Activated T-helper 2 cell treated with anti-CD3 and anti-CD28 coated beads, Interferon-gamma antibody, Interleukin-2, Interleukin-4, amounts not matched to agents 10 μg/mL and 5 μg/mL and 100 μg/mL, durations not matched to agents 14 hours and 24 hours and 36 hours (primary cell): ENCODE measurements at regions not wholly inside any gene's neighbourhood (a gene's known extent, or its start where the extent isn't known, plus 50 kb on each side); places are given as distances from the start of the nearest gene placed in this dataset.
"Not testable (repeated sequence)": the region's sequence is repeated elsewhere in the genome, so short reads cannot be mapped to it uniquely, and the experiment has no call there.

ENCODE experiments used
- DNase-seq: peaks from one replicate; pipeline ENCODE4 v3.0.0; 2021; ENCODE audit warnings: low spot score
- H3K27ac Mint-ChIP-seq: one replicate; pipeline ENCODE4 v1.8.0; 2021; ENCODE audit warnings: mixed read lengths
- H3K27me3 Mint-ChIP-seq: one replicate; pipeline ENCODE4 v1.8.0; 2021; ENCODE audit warnings: low read depth, mixed read lengths
- H3K36me3 Mint-ChIP-seq: one replicate; pipeline ENCODE4 v1.8.0; 2021; ENCODE audit warnings: low read depth, mixed read lengths
- H3K4me1 Mint-ChIP-seq: one replicate; pipeline ENCODE4 v1.8.0; 2021; ENCODE audit warnings: low read depth, mixed read lengths
- H3K4me3 Mint-ChIP-seq: one replicate; pipeline ENCODE4 v1.8.0; 2021; ENCODE audit warnings: low read depth, mild to moderate bottlenecking, moderate library complexity, mixed read lengths
- H3K9me3 Mint-ChIP-seq: one replicate; pipeline ENCODE4 v1.8.0; 2021; ENCODE audit warnings: mixed read lengths
- intact Hi-C: fragments of 100-400 bp; cut with micrococcal nuclease; formaldehyde crosslinking; loops from one replicate; pipeline ENCODE4 v1.15.1; 2023

DNA sequence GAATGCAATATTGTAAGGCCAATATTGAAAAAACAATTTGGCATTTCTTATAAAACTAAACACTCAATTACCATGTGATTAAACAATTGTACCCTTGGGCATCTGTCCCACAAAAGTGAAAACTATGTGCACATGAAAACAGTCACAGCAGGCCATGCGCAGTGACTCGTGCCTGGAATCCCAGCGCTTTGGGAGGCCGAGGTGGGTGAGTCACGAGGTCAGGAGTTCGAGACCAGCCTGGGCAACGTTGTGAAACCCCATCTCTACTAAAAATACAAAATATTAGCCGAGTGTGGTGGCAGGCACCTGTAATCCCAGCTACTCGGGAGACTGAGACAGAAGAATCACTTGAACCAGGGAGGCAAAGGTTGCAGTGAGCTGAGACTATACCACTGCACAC lies 343.7 kb downstream of the DMRTA1 start:
- Mint-ChIP-seq H3K9me3 (peaks cover 36% of the 10 kb centered on the region), H3K36me3 (no peaks in the 10 kb centered on the region), H3K4me1 (no peaks in the 10 kb centered on the region), H3K27me3 (no peaks in the 10 kb centered on the region), H3K27ac (no peak overlapping the region), H3K4me3 (no peak overlapping the region)
- intact Hi-C loops = no loop called here
- DNase-seq = no peak

DNA sequence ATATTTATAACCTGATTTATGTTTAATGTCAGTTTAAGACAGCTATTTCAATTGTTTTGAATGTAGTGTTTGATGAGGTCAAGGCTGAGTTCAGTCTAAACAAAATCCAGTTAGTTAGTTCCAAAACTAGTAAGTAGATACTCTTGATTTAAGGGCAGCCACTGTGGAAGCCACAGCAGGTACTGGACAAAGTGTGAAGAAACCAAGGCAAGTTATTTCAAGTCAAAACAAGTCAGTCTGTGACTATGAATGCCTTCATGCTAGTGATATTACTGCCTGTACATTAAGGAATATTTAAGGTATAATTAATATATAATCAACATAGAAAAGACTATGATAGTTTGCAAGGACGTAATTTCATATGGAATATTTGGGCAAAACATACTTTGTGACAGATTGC lies 362.3 kb downstream of the DMRTA1 start:
- intact Hi-C loops = no loop called here
- H3K4me3 Mint-ChIP-seq = no peak overlapping the region
- DNase-seq = no peak
- H3K9me3 Mint-ChIP-seq = peaks cover 9% of the 10 kb centered on the region
- no peak overlapping the region for H3K27ac Mint-ChIP-seq
- no peaks in the 10 kb centered on the region for H3K27me3 Mint-ChIP-seq
- H3K4me1 Mint-ChIP-seq = no peaks in the 10 kb centered on the region
- H3K36me3 Mint-ChIP-seq = no peaks in the 10 kb centered on the region

DNA sequence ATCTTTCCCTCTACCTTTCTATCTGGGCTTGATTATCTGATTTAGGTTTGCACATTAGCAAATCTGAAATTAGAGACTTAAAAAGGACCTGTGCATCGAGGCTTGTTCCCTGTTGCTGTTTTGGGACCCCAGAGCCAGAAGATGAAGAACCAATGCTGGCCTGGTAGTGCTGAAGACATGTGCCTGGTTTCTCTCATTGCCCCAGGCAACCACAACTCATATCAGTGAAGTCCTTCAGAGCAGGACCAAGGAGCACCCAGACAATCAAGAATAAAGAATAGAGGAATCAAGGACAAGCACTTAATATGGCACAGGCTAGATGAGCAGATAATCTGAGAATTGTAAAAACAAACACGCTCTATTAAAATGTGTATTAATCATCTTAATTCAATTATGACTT lies 362.7 kb downstream of the DMRTA1 start:
- Mint-ChIP-seq H3K4me3 (no peak overlapping the region), H3K36me3 (no peaks in the 10 kb centered on the region), H3K27ac (no peak overlapping the region), H3K9me3 (peaks cover 8% of the 10 kb centered on the region), H3K4me1 (no peaks in the 10 kb centered on the region), H3K27me3 (no peaks in the 10 kb centered on the region)
- intact Hi-C loops = no loop called here
- DNase-seq = no peak

DNA sequence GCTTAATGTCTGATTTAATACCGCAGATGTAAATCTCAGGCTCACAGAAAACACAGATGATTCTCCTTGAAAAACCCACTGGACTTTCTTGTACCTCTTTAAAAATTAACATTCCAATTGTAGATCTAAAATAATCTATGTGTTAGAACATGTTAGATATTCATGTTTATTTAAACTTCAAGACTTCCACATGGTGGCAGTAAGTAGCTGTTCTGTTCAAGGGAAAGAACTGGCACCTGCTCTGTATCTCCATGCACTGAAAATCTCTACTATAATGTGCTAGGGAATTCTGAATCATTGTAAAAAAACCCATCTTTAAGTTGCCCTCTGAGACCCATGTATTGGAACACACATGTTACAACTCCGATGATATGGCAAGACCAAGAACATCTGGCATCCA lies 366.9 kb downstream of the DMRTA1 start:
- intact Hi-C loops = no loop called here
- H3K9me3 Mint-ChIP-seq = peaks cover 4% of the 10 kb centered on the region
- no peaks in the 10 kb centered on the region for H3K27me3 Mint-ChIP-seq
- no peak for DNase-seq
- no peaks in the 10 kb centered on the region for H3K4me1 Mint-ChIP-seq
- no peaks in the 10 kb centered on the region for H3K36me3 Mint-ChIP-seq
- H3K4me3 Mint-ChIP-seq = no peak overlapping the region
- H3K27ac Mint-ChIP-seq = no peak overlapping the region

DNA sequence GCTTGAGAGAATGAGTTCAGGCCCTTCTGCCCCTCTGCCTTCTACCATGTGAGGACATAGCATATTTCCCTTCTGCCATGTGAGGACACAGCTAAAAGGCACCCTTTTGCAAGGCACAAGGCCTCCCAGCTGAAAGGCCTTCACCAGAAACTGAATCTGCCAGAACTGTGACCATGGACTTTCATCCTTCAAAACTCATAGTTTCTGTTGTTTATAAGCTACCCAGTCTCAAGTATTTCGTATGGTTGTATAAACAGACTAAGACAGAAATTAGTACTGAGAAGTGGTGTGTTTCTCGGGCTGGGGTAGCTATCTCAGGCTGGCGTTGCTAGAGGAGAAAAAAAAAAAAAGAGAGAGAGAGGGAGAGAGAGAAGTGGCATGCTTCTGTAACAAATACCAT lies 368.6 kb downstream of the DMRTA1 start:
- no peaks in the 10 kb centered on the region for H3K36me3 Mint-ChIP-seq
- H3K4me3 Mint-ChIP-seq = no peak overlapping the region
- H3K4me1 Mint-ChIP-seq = no peaks in the 10 kb centered on the region
- H3K9me3 Mint-ChIP-seq = peaks cover 13% of the 10 kb centered on the region
- no peaks in the 10 kb centered on the region for H3K27me3 Mint-ChIP-seq
- DNase-seq = no peak
- intact Hi-C loops = no loop called here
- no peak overlapping the region for H3K27ac Mint-ChIP-seq

DNA sequence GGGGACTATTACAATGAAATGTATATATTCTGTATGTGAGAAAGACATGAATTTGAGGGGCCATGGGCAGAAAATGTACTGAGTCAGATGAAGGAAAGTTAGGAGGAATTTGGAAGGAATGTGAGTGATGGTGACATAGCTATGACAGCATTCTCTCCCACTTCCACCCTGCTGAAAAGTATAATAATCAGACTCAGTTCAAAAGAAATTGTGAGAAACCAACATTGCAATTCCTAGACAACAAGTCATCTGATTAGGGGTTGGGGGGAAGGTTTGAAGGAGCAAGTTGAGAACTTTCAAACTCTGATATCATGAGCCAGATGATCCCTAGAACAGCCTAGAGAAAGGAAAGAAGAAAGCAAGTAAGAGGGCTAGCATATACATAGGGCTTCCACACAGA lies 370.6 kb downstream of the DMRTA1 start:
- no peaks in the 10 kb centered on the region for H3K27me3 Mint-ChIP-seq
- no peaks in the 10 kb centered on the region for H3K36me3 Mint-ChIP-seq
- no peak overlapping the region for H3K27ac Mint-ChIP-seq
- no peak overlapping the region for H3K4me3 Mint-ChIP-seq
- H3K4me1 Mint-ChIP-seq = no peaks in the 10 kb centered on the region
- intact Hi-C loops = no loop called here
- no peak for DNase-seq
- H3K9me3 Mint-ChIP-seq = peaks cover 17% of the 10 kb centered on the region

DNA sequence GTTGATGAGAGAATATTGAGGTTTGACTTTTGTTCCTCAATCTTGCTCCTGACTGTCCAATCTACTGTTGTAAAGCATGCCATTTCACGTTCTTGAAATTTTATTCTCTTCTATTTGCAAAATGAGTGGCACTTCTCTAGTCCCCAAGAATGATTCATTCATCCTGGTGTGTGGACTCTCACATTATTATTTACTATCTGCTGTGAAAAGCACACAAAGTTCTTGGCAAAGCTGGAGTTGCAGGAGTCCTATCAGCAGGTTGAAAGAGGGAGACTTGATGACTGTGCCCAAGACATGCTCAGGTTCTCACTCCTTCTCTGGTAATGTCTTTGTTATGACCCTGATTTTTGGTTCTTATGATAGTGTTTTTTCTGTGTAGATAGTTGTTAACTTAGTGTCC lies 382.6 kb downstream of the DMRTA1 start:
- H3K9me3 Mint-ChIP-seq = peaks cover 18% of the 10 kb centered on the region
- no peaks in the 10 kb centered on the region for H3K27me3 Mint-ChIP-seq
- no peaks in the 10 kb centered on the region for H3K4me1 Mint-ChIP-seq
- no peak overlapping the region for H3K4me3 Mint-ChIP-seq
- H3K27ac Mint-ChIP-seq = no peak overlapping the region
- H3K36me3 Mint-ChIP-seq = no peaks in the 10 kb centered on the region
- intact Hi-C loops = no loop called here
- no peak for DNase-seq

DNA sequence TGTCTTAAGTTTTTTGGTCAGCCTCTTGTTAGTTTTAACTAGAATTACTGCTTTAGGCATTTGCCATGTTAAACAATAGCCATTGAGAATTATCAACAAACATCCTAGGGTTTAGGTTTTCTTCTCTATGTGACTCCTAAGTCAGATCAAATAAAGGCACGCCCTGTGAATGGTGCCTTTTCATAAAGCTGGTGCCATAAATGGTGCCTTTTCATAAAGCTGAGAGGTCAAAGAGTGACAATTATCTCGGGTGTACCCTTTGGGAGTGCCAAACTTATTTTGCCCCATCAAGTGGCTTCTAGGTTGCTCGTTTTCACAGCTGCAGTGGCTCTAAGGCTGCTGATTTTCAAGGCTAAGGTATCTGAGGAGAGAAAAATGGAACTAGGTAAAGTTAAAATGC lies 391.6 kb downstream of the DMRTA1 start:
- Mint-ChIP-seq H3K4me3 (no peak overlapping the region), H3K4me1 (no peaks in the 10 kb centered on the region), H3K27ac (no peak overlapping the region), H3K9me3 (peaks cover 25% of the 10 kb centered on the region), H3K36me3 (no peaks in the 10 kb centered on the region), H3K27me3 (no peaks in the 10 kb centered on the region)
- DNase-seq = no peak
- intact Hi-C loops = no loop called here

DNA sequence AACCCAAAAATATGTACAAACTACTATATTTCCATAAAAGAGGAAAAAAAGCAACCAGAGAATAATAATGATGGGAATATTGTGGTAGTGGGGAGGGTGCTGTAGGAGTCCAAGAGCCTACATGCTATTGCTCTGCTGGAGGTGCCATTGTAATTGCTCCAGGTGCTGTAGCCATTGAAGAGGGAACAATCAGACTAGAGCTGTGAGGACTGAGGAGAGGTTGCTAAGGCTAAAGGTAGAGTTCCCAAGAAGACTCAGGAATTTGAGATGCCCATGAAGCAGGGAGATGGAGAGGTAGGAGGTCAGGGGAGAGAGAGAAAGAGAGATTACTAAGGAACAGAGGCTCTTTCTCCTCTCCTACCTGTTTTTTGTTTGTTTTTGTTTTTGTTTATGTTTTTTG lies 394.0 kb downstream of the DMRTA1 start:
- H3K9me3 Mint-ChIP-seq = peaks cover 31% of the 10 kb centered on the region
- no peaks in the 10 kb centered on the region for H3K36me3 Mint-ChIP-seq
- no peak for DNase-seq
- H3K27ac Mint-ChIP-seq = no peak overlapping the region
- no peaks in the 10 kb centered on the region for H3K27me3 Mint-ChIP-seq
- no peaks in the 10 kb centered on the region for H3K4me1 Mint-ChIP-seq
- intact Hi-C loops = no loop called here
- H3K4me3 Mint-ChIP-seq = no peak overlapping the region

DNA sequence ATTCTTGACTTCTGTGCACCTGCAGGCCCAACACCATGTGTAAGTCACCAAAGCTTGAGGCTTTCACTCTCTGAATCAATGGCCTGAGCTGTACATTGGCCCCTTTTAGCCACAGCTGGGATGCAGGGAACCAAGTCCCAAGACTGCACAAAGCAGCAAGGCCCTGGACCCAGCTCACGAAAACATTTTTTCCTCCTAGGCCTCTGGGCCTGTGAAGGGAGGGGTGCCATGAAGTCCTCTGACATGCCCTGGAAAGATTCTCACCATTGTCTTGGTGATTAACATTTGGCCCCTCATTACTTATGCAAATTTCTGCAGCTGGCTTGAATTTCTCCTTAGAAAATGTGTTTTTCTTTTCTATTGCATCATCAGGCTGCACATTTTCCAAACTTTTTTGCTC lies 398.6 kb downstream of the DMRTA1 start:
- peaks cover 60% of the 10 kb centered on the region for H3K9me3 Mint-ChIP-seq
- intact Hi-C loops, DNase-seq, H3K4me3 Mint-ChIP-seq, H3K4me1 Mint-ChIP-seq, H3K36me3 Mint-ChIP-seq, H3K27ac Mint-ChIP-seq, H3K27me3 Mint-ChIP-seq: not testable (repeated sequence)

DNA sequence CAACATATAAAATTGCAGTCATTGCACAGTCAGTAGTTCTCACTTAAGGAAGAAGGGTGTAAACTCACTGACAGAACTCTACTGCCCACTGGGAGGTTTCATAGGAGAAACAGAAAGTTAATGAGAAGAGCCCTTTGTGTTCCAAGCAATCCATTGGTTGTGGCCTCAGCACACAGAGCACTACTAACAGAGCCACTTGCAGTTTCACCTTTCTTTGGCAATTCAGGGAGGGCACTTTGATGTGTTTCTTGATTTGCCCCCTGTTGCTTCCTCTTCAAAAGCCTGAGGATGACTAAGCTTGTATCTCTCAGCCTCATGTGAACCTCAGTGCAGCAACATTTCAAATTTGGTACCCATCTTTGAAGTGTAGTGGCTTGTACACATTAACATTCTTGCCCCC lies 409.4 kb downstream of the DMRTA1 start:
- H3K27ac Mint-ChIP-seq = no peak overlapping the region
- H3K27me3 Mint-ChIP-seq = no peaks in the 10 kb centered on the region
- H3K36me3 Mint-ChIP-seq = no peaks in the 10 kb centered on the region
- DNase-seq = no peak
- peaks cover 45% of the 10 kb centered on the region for H3K9me3 Mint-ChIP-seq
- no peaks in the 10 kb centered on the region for H3K4me1 Mint-ChIP-seq
- intact Hi-C loops = no loop called here
- H3K4me3 Mint-ChIP-seq = no peak overlapping the region

DNA sequence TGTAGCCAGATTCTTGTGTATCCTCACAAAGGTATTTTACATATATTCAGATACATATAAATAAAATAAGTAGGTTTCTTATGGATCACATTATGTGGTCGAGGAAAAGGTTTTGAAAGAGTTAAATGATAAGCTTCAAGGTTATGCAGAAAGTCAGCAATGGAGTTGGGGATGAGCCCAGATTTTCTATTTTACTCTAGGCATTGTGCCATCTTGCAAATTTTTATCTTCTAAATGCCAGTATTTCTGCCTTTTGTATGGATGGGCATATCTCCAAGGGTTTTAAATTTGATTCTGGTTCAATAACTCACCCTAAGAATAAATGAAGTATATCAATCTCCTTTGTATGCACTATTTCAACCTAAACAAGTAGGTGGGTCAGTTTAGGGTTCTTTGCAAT lies 410.7 kb downstream of the DMRTA1 start:
- no peaks in the 10 kb centered on the region for H3K36me3 Mint-ChIP-seq
- no peak overlapping the region for H3K27ac Mint-ChIP-seq
- no peaks in the 10 kb centered on the region for H3K27me3 Mint-ChIP-seq
- peaks cover 49% of the 10 kb centered on the region for H3K9me3 Mint-ChIP-seq
- no peak overlapping the region for H3K4me3 Mint-ChIP-seq
- intact Hi-C loops = no loop called here
- DNase-seq = no peak
- no peaks in the 10 kb centered on the region for H3K4me1 Mint-ChIP-seq

DNA sequence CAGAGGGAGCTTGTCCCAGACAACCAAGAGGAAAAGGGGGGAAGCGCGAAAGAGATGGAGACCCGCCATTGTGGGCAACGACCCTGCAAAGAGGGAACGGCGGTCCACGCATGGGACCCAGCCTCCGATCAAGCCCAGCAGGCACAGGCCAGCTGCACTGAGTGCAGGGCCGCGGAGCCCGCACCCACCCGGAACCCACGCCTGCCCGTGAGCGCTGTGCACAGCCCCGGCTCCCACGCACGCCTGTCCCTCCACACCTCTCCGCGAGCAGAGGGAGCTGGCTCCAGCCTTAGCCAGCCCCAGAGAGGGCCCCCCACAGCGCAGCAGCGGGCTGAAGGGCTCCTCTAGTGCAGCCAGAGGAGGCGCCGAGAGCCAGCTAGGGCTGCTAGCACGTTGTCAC lies 416.5 kb downstream of the DMRTA1 start:
- Mint-ChIP-seq H3K4me3 (no peak overlapping the region), H3K9me3 (peaks cover 57% of the 10 kb centered on the region), H3K27ac (no peak overlapping the region), H3K36me3 (no peaks in the 10 kb centered on the region), H3K27me3 (no peaks in the 10 kb centered on the region), H3K4me1 (no peaks in the 10 kb centered on the region)
- DNase-seq = no peak
- intact Hi-C loops = no loop called here

DNA sequence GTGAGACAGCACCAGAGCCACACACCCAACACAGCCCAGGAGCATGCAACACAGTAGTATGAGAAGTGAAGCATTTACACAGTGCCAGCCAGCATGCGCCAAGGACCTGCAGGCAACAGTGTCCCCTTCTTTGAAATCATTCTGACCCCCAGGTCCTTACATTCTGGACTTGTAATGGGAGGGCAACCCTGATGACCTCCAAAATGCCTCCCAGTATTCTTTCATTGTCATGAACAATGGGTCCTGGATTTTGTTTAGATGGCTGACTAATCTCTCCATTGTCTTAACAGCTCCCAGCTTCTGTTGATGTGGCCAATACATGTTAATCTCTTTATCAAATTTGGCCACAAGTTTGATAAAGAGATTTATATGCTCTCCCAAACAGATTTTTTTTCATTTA lies 417.1 kb downstream of the DMRTA1 start:
- Mint-ChIP-seq H3K36me3 (no peaks in the 10 kb centered on the region), H3K27me3 (no peaks in the 10 kb centered on the region), H3K4me3 (no peak overlapping the region), H3K27ac (no peak overlapping the region), H3K9me3 (peaks cover 54% of the 10 kb centered on the region), H3K4me1 (no peaks in the 10 kb centered on the region)
- intact Hi-C loops = no loop called here
- DNase-seq = no peak
